IgD-negative memory B cell (primary cell): ENCODE measurements at regions not wholly inside any gene's neighbourhood (a gene's known extent, or its start where the extent isn't known, plus 50 kb on each side); places are given as distances from the start of the nearest gene placed in this dataset.

Experiments
- H3K27ac Mint-ChIP-seq, 3 donors: one replicate each; pipeline ENCODE4 v1.8.0; 2020 to 2022; ENCODE audit warnings: mild to moderate bottlenecking in 3 of 3, mixed read lengths in 3 of 3, moderate library complexity in 1 of 3
- H3K27me3 Mint-ChIP-seq: one replicate; pipeline ENCODE4 v1.8.0; 2021; ENCODE audit warnings: mixed read lengths
- H3K36me3 Mint-ChIP-seq: one replicate; pipeline ENCODE4 v1.8.0; 2020; ENCODE audit warnings: mild to moderate bottlenecking, mixed read lengths
- H3K4me1 Mint-ChIP-seq, 3 donors: one replicate each; pipeline ENCODE4 v1.8.0; 2020 to 2022; ENCODE audit warnings: mixed read lengths in 3 of 3, mild to moderate bottlenecking in 1 of 3
- H3K4me3 Mint-ChIP-seq, 4 donors: one replicate each; pipeline ENCODE4 v1.8.0; 2020 to 2022; ENCODE audit warnings: mild to moderate bottlenecking in 4 of 4, mixed read lengths in 4 of 4, moderate library complexity in 3 of 4
- H3K9me3 Mint-ChIP-seq, 3 donors: one replicate each; pipeline ENCODE4 v1.8.0; 2020 to 2021; ENCODE audit warnings: mixed read lengths in 3 of 3, mild to moderate bottlenecking in 1 of 3

GRCh38 chr14:65877624-65878023, 465.1 kb downstream of the FUT8 start:
- Mint-ChIP-seq H3K27ac (no peak overlapping the region), H3K9me3 (peaks cover 1 to 6% (median 5%) of the 10 kb centered on the region in 3 donors), H3K4me1 (no peaks in the 10 kb centered on the region), H3K4me3 (no peak overlapping the region), H3K36me3 (no peaks in the 10 kb centered on the region), H3K27me3 (no peaks in the 10 kb centered on the region)

- Mint-ChIP-seq H3K27me3 (no peaks in the 10 kb centered on the region), H3K36me3 (no peaks in the 10 kb centered on the region), H3K27ac (no peak overlapping the region), H3K9me3 (peaks cover 1 to 6% (median 5%) of the 10 kb centered on the region in 3 donors), H3K4me1 (no peaks in the 10 kb centered on the region), H3K4me3 (no peak overlapping the region)
Measured at GRCh38 chr14:65878586-65878985, 466.1 kb downstream of the FUT8 start.

- peaks cover 3 to 7% (median 6%) of the 10 kb centered on the region in 3 donors for H3K9me3 Mint-ChIP-seq
- H3K27me3 Mint-ChIP-seq = no peaks in the 10 kb centered on the region
- no peak overlapping the region for H3K4me3 Mint-ChIP-seq
- no peak overlapping the region for H3K27ac Mint-ChIP-seq
- H3K36me3 Mint-ChIP-seq = no peaks in the 10 kb centered on the region
- no peaks in the 10 kb centered on the region for H3K4me1 Mint-ChIP-seq
Measured at GRCh38 chr14:65879248-65880009, 466.9 kb downstream of the FUT8 start.

- Mint-ChIP-seq H3K27me3 (no peaks in the 10 kb centered on the region), H3K36me3 (no peaks in the 10 kb centered on the region), H3K4me3 (no peak overlapping the region), H3K4me1 (no peaks in the 10 kb centered on the region), H3K27ac (no peak overlapping the region), H3K9me3 (peaks cover 3 to 7% (median 6%) of the 10 kb centered on the region in 3 donors)
Measured at GRCh38 chr14:65880507-65880906, 468.0 kb downstream of the FUT8 start.

- H3K4me1 Mint-ChIP-seq = no peaks in the 10 kb centered on the region
- no peaks in the 10 kb centered on the region for H3K36me3 Mint-ChIP-seq
- H3K9me3 Mint-ChIP-seq = peaks cover 3 to 7% (median 6%) of the 10 kb centered on the region in 3 donors
- H3K27ac Mint-ChIP-seq = no peak overlapping the region
- H3K27me3 Mint-ChIP-seq = no peaks in the 10 kb centered on the region
- no peak overlapping the region for H3K4me3 Mint-ChIP-seq
Measured at GRCh38 chr14:65881642-65882041, 469.1 kb downstream of the FUT8 start.

- H3K36me3 Mint-ChIP-seq = no peaks in the 10 kb centered on the region
- H3K27ac Mint-ChIP-seq = no peak overlapping the region
- H3K4me3 Mint-ChIP-seq = no peak overlapping the region
- H3K4me1 Mint-ChIP-seq = peaks cover 0 to 2% (median 1%) of the 10 kb centered on the region in 3 donors
- peaks cover 14% of the 10 kb centered on the region for H3K27me3 Mint-ChIP-seq
- H3K9me3 Mint-ChIP-seq = peaks cover 0 to 6% (median 1%) of the 10 kb centered on the region in 3 donors
Measured at GRCh38 chr14:65888677-65889076, 476.1 kb downstream of the FUT8 start.

GRCh38 chr14:65892315-65892714, 479.8 kb downstream of the FUT8 start:
- H3K36me3 Mint-ChIP-seq = no peaks in the 10 kb centered on the region
- H3K4me1 Mint-ChIP-seq = peaks cover 0 to 2% (median 1%) of the 10 kb centered on the region in 3 donors
- H3K27ac Mint-ChIP-seq = no peak overlapping the region
- peaks cover 16% of the 10 kb centered on the region for H3K27me3 Mint-ChIP-seq
- H3K9me3 Mint-ChIP-seq = peaks cover 0 to 10% (median 5%) of the 10 kb centered on the region in 3 donors
- no peak overlapping the region for H3K4me3 Mint-ChIP-seq

GRCh38 chr14:65900164-65900563, 487.6 kb downstream of the FUT8 start:
- H3K36me3 Mint-ChIP-seq = no peaks in the 10 kb centered on the region
- H3K9me3 Mint-ChIP-seq = peaks cover 0 to 10% (median 6%) of the 10 kb centered on the region in 3 donors
- H3K4me3 Mint-ChIP-seq = no peak overlapping the region
- H3K27me3 Mint-ChIP-seq = peaks cover 2% of the 10 kb centered on the region
- peak overlapping the region in 1 of 3 donors; percentile 10 for H3K27ac Mint-ChIP-seq
- no peaks in the 10 kb centered on the region for H3K4me1 Mint-ChIP-seq

GRCh38 chr14:65901595-65901994, 489.1 kb downstream of the FUT8 start:
- H3K4me3 Mint-ChIP-seq = no peak overlapping the region
- H3K9me3 Mint-ChIP-seq = peaks cover 0 to 10% (median 6%) of the 10 kb centered on the region in 3 donors
- no peaks in the 10 kb centered on the region for H3K36me3 Mint-ChIP-seq
- peaks cover 6% of the 10 kb centered on the region for H3K27me3 Mint-ChIP-seq
- no peak overlapping the region for H3K27ac Mint-ChIP-seq
- H3K4me1 Mint-ChIP-seq = no peaks in the 10 kb centered on the region

GRCh38 chr14:65904988-65905387, 492.5 kb downstream of the FUT8 start:
- Mint-ChIP-seq H3K4me1 (peaks cover 3 to 9% (median 7%) of the 10 kb centered on the region in 3 donors), H3K36me3 (no peaks in the 10 kb centered on the region), H3K4me3 (no peak overlapping the region), H3K9me3 (peaks cover 0 to 7% (median 6%) of the 10 kb centered on the region in 3 donors), H3K27me3 (peaks cover 10% of the 10 kb centered on the region), H3K27ac (no peak overlapping the region)

- no peaks in the 10 kb centered on the region for H3K36me3 Mint-ChIP-seq
- peaks cover 3 to 9% (median 7%) of the 10 kb centered on the region in 3 donors for H3K4me1 Mint-ChIP-seq
- no peaks in the 10 kb centered on the region for H3K9me3 Mint-ChIP-seq
- peaks cover 8% of the 10 kb centered on the region for H3K27me3 Mint-ChIP-seq
- peak overlapping the region in 1 of 3 donors; percentile 2 for H3K27ac Mint-ChIP-seq
- no peak overlapping the region for H3K4me3 Mint-ChIP-seq
Measured at GRCh38 chr14:65906344-65906743, 493.8 kb downstream of the FUT8 start.

GRCh38 chr14:65906948-65907347, 494.4 kb downstream of the FUT8 start:
- Mint-ChIP-seq H3K27ac (no peak overlapping the region), H3K4me3 (no peak overlapping the region)

GRCh38 chr14:65910108-65910786, 497.7 kb downstream of the FUT8 start:
- H3K4me3 Mint-ChIP-seq = no peak overlapping the region
- no peaks in the 10 kb centered on the region for H3K36me3 Mint-ChIP-seq
- H3K4me1 Mint-ChIP-seq = peaks cover 3 to 9% (median 7%) of the 10 kb centered on the region in 3 donors
- H3K27ac Mint-ChIP-seq = no peak overlapping the region
- peaks cover 8% of the 10 kb centered on the region for H3K27me3 Mint-ChIP-seq
- peaks cover 0 to 1% (median 0%) of the 10 kb centered on the region in 3 donors for H3K9me3 Mint-ChIP-seq

More at GRCh38 chr14:65906948-65907347, 494.4 kb downstream of the FUT8 start:
- Mint-ChIP-seq H3K27me3 (peaks cover 8% of the 10 kb centered on the region), H3K9me3 (no peaks in the 10 kb centered on the region), H3K4me1 (peaks cover 3 to 9% (median 7%) of the 10 kb centered on the region in 3 donors), H3K36me3 (no peaks in the 10 kb centered on the region)

- Mint-ChIP-seq H3K36me3 (no peaks in the 10 kb centered on the region), H3K4me1 (no peaks in the 10 kb centered on the region), H3K9me3 (peaks cover 0 to 1% (median 0%) of the 10 kb centered on the region in 3 donors), H3K4me3 (no peak overlapping the region), H3K27me3 (peaks cover 2% of the 10 kb centered on the region), H3K27ac (no peak overlapping the region)
Measured at GRCh38 chr14:65915125-65915524, 502.6 kb downstream of the FUT8 start.

- Mint-ChIP-seq H3K4me1 (no peaks in the 10 kb centered on the region), H3K4me3 (no peak overlapping the region), H3K36me3 (no peaks in the 10 kb centered on the region), H3K27me3 (peaks cover 8% of the 10 kb centered on the region), H3K27ac (no peak overlapping the region), H3K9me3 (peaks cover 0 to 1% (median 0%) of the 10 kb centered on the region in 3 donors)
Measured at GRCh38 chr14:65916055-65916454, 503.5 kb downstream of the FUT8 start.
